ENCODE measurements at regions not wholly inside any gene's neighbourhood (a gene's known extent, or its start where the extent isn't known, plus 50 kb on each side); places are given as distances from the start of the nearest gene placed in this dataset.

DNA sequence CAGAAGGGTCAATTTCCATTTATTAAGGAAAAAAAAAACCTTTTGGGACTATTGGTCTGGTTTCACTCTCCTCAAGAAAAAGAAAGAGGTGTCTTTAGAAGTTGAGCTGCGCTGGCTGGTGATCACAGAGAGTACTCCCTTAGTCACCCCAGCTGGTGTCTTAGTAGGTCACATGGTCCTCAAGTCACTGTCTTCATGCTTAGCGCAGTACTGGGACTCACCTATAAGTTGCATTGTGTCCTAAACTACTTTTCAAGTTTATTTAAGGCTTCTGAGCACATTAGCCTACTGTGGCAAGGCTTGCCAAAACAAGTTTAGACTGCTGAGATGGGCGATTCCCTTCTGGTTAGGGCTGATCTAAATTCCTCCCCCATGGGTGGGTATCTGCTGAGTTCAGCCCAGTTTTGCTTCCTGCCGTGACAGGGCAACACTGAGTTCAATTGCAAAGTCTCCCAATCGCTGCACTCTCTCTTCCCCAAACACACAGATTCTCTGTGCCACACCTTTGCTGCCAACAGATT is 824.9 kb upstream of the CRIM1 start:
- no peak for DNase-seq (ENCODE audit: low read depth)
- TF ChIP-seq, protein P1, sequence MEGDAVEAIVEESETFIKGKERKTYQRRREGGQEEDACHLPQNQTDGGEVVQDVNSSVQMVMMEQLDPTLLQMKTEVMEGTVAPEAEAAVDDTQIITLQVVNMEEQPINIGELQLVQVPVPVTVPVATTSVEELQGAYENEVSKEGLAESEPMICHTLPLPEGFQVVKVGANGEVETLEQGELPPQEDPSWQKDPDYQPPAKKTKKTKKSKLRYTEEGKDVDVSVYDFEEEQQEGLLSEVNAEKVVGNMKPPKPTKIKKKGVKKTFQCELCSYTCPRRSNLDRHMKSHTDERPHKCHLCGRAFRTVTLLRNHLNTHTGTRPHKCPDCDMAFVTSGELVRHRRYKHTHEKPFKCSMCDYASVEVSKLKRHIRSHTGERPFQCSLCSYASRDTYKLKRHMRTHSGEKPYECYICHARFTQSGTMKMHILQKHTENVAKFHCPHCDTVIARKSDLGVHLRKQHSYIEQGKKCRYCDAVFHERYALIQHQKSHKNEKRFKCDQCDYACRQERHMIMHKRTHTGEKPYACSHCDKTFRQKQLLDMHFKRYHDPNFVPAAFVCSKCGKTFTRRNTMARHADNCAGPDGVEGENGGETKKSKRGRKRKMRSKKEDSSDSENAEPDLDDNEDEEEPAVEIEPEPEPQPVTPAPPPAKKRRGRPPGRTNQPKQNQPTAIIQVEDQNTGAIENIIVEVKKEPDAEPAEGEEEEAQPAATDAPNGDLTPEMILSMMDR (conservative IDR thresholded peaks at IDR 0.05; ENCODE audit: low read depth, low read length), result no peak
- H3K4me3 ChIP-seq (ENCODE audit: low read depth, low read length), result no peak overlapping the region

- TF ChIP-seq, protein P1 (conservative IDR thresholded peaks at IDR 0.05; ENCODE audit: low read depth, low read length), result no peak
- DNase-seq (ENCODE audit: low read depth), result peak; percentile 17
- no peak overlapping the region for H3K4me3 ChIP-seq (ENCODE audit: low read depth, low read length)
Observed at GRCh38 chr2:35526741-35527140, 828.8 kb upstream of the CRIM1 start.

- no peak overlapping the region for H3K4me3 ChIP-seq (ENCODE audit: low read depth, low read length)
- DNase-seq (ENCODE audit: low read depth), result no peak
- TF ChIP-seq, protein P1 (conservative IDR thresholded peaks at IDR 0.05; ENCODE audit: low read depth, low read length), result no peak
Observed at GRCh38 chr2:35522450-35522849, 833.1 kb upstream of the CRIM1 start.

- TF ChIP-seq, protein P1 (conservative IDR thresholded peaks at IDR 0.05; ENCODE audit: low read depth, low read length), result no peak
- H3K4me3 ChIP-seq (ENCODE audit: low read depth, low read length), result no peak overlapping the region
- DNase-seq (ENCODE audit: low read depth), result peak; percentile 2
Observed at GRCh38 chr2:35510636-35511035, 844.9 kb upstream of the CRIM1 start.

GRCh38 chr2:35508601-35509000 is 847.0 kb upstream of the CRIM1 start:
- H3K4me3 ChIP-seq (ENCODE audit: low read depth, low read length), result no peak overlapping the region
- no peak for DNase-seq (ENCODE audit: low read depth)
- TF ChIP-seq, protein P1 (conservative IDR thresholded peaks at IDR 0.05; ENCODE audit: low read depth, low read length), result no peak

DNA sequence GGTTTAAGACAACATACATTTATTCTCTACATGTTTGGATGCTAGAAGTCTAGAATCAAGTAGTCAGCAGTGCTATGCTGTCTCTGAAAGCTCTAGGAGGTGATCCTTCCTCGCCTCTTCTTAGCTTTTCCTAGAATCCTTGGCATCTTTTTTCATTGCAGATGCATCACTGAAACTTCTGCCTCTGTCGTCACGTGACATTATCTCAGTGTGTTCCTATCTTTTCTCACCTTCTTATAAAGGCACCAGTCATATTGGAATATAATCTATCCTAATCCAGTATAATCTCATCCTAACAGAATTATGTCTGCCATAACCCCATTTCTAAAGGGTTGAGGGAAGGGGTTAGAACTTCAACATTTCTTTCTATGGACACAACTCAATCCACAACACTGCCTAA is 851.2 kb upstream of the CRIM1 start:
- DNase-seq (ENCODE audit: low read depth), result no peak
- no peak overlapping the region for H3K4me3 ChIP-seq (ENCODE audit: low read depth, low read length)
- TF ChIP-seq, protein P1 (conservative IDR thresholded peaks at IDR 0.05; ENCODE audit: low read depth, low read length), result no peak

DNA sequence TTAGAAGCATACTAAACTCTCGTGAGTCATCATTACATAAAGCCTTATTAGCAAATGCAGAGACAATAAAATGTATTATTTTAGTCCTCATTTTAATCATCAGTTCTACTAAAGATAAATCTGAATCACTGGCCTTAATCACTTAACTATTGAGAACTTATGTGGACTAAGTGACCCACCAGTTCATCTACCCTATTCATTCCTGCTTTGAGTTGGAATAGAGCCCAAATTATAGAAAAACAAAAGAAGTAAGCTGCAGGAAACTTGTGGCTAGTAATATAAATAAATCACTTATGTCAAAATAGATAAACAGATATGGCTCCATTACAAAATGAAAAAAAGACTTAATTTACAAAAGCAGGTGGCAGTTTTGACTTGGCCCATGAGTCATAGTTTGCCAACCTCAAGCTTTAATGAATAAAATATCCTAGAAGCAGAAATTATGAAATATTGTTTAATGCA is 851.8 kb upstream of the CRIM1 start:
- H3K4me3 ChIP-seq (ENCODE audit: low read depth, low read length), result no peak overlapping the region
- peak; percentile 12 for DNase-seq (ENCODE audit: low read depth)
- TF ChIP-seq, protein P1 (conservative IDR thresholded peaks at IDR 0.05; ENCODE audit: low read depth, low read length), result no peak
